Heart left ventricle (tissue), 13 donors: ENCODE measurements at regions not wholly inside any gene's neighbourhood (a gene's known extent, or its start where the extent isn't known, plus 50 kb on each side); places are given as distances from the start of the nearest gene placed in this dataset.

Experiments
- POLR2A ChIP-seq, 2 donors: fragments of 450-650 bp; IDR thresholded peaks; one replicate each; pipeline ENCODE4 v1.6.1; 2017; ENCODE audit warnings: antibody characterized with exemption in 2 of 2, mild to moderate bottlenecking in 2 of 2, moderate library complexity in 2 of 2
- TF ChIP-seq, protein P1 (sequence below), 12 donors: fragments of 200-600 bp; sonication (generic) in 4 of 12; IDR thresholded peaks; one replicate each; pipeline versions ENCODE4 v1.5.0 to v1.8.0; 2018 to 2022; ENCODE audit warnings: antibody characterized with exemption in 12 of 12, mild to moderate bottlenecking in 5 of 12
- donor health status: ischemic (EF 13 %, LVEDD 7.1; RV severe dilation, severe dysfunction).
- donor health status: DM: no; HTN: yes; CAD: no.
- donor health status: DM: no; HTN: no; CAD: no.
- donor health status: ischemic (EF 25% LVEDD 6.9; RV normal size, moderate dysfunction).
- donor health status: ischemic (EF 25% LVEDD 5.7; RV mildly dilated, moderate dysfunction).
- donor health status: ischemic (EF 35%, LVEDD 5.7; RV mildly dilated, moderate dysfunction).
- donor health status: nonischemic (EF 11% LVEDD 7.7; RV severe dilation, severe dysfunction).
- donor health status: DM: yes; HTN: yes; CAD: no.
- donor health status: PGD.
- donor health status: ischemic (EF 29% LVEDD 5.4; RV normal size, mild dysfunction).
- donor health status: nonischemic (EF 23%, LVEDD 6.1; RV moderate dilation, normal function).

DNA sequence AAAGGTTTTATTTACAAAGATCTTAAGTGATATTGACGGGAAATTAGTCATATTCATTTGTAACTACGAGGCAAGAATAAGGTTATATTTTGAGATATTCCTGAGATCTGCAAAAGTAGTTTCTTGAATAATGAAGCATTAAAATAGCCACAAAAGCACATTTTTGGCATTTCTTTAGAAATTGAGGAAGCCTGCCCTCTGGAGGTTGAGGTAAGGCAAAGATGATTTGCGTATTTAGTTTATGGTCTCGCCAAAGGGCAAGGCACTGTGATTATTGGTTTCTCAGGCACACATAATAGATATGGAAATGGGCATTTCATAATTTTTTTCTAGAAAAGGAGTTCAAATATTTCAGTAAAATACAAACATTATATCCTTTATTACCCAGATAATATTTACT is 143.7 kb upstream of the RPRM start:
- TF ChIP-seq, protein P1, sequence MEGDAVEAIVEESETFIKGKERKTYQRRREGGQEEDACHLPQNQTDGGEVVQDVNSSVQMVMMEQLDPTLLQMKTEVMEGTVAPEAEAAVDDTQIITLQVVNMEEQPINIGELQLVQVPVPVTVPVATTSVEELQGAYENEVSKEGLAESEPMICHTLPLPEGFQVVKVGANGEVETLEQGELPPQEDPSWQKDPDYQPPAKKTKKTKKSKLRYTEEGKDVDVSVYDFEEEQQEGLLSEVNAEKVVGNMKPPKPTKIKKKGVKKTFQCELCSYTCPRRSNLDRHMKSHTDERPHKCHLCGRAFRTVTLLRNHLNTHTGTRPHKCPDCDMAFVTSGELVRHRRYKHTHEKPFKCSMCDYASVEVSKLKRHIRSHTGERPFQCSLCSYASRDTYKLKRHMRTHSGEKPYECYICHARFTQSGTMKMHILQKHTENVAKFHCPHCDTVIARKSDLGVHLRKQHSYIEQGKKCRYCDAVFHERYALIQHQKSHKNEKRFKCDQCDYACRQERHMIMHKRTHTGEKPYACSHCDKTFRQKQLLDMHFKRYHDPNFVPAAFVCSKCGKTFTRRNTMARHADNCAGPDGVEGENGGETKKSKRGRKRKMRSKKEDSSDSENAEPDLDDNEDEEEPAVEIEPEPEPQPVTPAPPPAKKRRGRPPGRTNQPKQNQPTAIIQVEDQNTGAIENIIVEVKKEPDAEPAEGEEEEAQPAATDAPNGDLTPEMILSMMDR (IDR thresholded peaks at IDR 0.05), result no peak
- TF ChIP-seq POLR2A (IDR thresholded peaks at IDR 0.05), result no peak
